OCI-LY7 (cell line): ENCODE measurements at regions not wholly inside any gene's neighbourhood (a gene's known extent, or its start where the extent isn't known, plus 50 kb on each side); places are given as distances from the start of the nearest gene placed in this dataset.

Source experiments
- EZH2phosphoT487 ChIP-seq: fragments of 200-600 bp; sonication (generic); IDR thresholded peaks from 2 replicates; pipeline ENCODE4 v1.6.1; 2018; ENCODE audit warnings: low read depth, borderline replicate concordance, mild to moderate bottlenecking, mixed run types, antibody characterized with exemption, low read length, moderate library complexity, mixed read lengths
- TF ChIP-seq, protein P1 (sequence below): fragments of 200-600 bp; sonication (generic); conservative IDR thresholded peaks from 2 replicates; pipeline ENCODE4 v1.5.1; 2014; ENCODE audit warnings: mild to moderate bottlenecking, antibody characterized with exemption, low read length, moderate library complexity, mixed read lengths

DNA sequence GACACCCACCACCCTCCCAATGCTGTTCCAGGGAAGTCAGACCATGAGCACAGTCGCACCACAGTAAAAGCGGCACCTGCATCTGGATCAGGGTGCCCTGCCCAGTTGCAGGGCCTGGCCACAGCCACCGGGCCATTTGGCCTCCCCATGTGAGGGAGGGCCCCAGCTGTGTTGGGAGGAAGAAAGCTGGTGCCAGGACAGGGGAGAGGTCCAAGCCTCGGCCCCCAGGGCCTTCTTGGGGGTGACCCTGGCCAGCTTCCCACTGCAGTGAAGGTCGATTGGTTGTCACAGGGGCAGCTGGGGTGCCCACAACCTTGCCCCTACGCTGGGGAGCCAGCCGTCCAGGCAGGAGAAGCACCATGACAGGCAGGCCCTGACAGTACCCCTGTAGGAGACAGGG, 183.2 kb upstream of the RAB6C start:
- TF ChIP-seq, protein P1, sequence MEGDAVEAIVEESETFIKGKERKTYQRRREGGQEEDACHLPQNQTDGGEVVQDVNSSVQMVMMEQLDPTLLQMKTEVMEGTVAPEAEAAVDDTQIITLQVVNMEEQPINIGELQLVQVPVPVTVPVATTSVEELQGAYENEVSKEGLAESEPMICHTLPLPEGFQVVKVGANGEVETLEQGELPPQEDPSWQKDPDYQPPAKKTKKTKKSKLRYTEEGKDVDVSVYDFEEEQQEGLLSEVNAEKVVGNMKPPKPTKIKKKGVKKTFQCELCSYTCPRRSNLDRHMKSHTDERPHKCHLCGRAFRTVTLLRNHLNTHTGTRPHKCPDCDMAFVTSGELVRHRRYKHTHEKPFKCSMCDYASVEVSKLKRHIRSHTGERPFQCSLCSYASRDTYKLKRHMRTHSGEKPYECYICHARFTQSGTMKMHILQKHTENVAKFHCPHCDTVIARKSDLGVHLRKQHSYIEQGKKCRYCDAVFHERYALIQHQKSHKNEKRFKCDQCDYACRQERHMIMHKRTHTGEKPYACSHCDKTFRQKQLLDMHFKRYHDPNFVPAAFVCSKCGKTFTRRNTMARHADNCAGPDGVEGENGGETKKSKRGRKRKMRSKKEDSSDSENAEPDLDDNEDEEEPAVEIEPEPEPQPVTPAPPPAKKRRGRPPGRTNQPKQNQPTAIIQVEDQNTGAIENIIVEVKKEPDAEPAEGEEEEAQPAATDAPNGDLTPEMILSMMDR = no peak
- no peak for TF ChIP-seq EZH2phosphoT487
